CD4-positive, alpha-beta T cell treated with Interleukin-4 for 4 hours (primary cell): ENCODE measurements at regions not wholly inside any gene's neighbourhood (a gene's known extent, or its start where the extent isn't known, plus 50 kb on each side); places are given as distances from the start of the nearest gene placed in this dataset.

ENCODE experiments used
- DNase-seq: peaks from one replicate; pipeline ENCODE4 v3.0.0-alpha.2; 2020

GRCh38 chr1:69483246-69483645 lies 84.5 kb upstream of the LRRC7 start:
- DNase-seq, result no peak

DNA sequence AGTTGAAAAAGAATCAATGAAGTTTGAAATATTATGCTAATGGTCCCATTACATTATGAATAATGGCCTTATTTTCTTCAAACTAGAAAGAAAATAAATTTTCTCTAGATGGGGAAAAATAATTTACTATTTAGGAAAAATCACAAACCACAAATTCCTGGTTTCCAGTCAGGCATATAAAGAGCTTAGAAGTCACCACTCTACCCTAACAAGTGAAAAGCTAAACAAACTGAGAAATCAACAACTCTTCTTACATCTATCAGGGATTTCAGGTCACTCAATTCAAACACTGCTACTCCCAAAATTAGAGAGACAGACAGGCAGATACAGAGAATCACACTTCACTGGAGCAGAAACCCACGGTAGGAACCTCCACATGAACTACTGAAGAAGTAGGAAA lies 82.1 kb upstream of the LRRC7 start:
- no peak for DNase-seq

DNA sequence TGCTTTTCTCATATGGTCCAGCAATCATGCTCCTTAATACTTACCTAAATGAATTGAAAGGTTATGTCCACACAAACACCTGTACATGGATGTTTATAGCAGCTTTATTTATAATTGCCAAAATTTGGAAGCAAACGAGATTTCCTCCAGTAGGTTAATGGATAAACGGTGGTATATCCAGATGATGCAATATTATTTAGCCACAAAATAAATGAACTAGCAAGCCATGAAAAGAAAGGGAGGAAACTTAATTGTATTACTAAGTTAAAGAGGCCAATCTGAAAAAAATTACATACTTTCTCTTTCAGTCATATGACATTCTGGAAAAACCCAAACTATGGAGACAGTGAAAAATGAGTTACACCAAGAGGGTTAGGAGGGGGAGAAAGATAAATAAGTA lies 76.3 kb upstream of the LRRC7 start:
- no peak for DNase-seq

GRCh38 chr1:69492286-69492685 lies 75.4 kb upstream of the LRRC7 start:
- DNase-seq, result no peak

DNA sequence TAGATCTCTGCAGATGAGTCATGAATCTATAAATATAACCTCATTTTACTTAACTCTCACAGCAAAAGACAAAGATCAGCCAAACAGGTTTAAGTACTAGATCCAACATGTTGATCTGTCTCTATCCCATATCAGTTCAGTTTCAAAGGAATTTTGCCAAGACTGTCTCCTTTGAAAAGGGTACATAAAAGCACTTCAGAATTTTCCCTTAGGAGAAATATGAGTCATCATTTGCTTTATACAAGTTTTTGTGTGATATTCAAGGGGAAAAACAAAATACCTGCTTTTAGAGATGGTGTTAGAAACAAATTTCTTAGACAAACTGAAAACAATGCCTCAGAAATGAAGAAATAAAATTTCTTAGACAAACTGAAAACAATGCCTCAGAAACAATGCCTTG lies 73.5 kb upstream of the LRRC7 start:
- DNase-seq, result no peak

DNA sequence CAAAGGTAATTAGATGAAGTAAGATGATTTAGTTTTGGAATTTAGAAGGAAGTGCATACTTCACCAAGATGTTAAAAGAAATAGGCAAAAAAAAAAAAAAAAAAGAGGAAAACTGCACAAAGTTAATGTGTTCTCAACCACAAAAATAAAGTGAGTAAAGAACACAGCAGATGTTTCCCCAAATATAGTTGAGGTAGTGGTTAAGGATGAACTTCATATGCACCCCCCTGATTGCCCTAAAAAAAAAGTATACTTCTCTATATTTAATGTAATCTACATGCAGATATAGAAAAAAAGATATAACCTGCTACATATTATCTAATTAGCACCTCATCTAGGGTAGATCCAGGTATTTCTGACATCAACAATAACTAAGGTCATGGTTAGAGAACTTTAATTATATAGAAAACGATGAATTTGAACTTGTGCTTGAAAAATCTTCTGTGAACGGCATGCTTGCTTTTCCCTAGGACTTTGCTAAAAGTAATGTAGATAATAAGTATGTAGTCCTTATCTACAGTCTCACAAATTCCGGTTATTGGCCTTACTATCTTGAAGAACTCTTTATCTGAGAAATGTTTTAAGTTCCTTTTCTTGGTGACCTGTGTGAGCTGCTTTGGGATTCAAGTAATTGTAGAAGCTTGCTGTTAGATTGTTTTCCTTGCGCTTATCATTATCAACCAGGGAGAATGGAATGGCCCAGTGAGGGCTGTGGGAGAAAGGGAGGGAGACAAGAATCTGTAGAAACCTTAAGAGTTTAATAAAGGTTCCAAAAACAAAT lies 70.1 kb upstream of the LRRC7 start:
- no peak for DNase-seq

DNA sequence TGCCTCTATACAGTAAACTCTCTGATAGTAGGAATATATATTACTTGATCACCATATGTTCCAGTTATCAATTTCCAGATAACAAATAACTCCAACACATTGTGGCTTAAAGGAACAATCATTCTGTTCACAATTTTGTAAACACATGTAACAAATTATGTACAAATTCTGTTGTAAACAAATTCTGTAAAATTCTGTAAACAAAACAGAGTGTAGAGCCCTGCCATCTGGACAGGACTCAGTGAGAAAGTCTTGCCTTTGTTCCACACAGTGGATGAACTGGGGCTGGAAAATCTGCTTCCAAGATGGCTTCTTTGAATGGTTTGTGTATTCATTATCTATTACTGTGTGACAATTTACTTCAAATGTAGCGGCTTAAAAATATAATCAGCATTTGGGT lies 69.0 kb upstream of the LRRC7 start:
- DNase-seq, result no peak

DNA sequence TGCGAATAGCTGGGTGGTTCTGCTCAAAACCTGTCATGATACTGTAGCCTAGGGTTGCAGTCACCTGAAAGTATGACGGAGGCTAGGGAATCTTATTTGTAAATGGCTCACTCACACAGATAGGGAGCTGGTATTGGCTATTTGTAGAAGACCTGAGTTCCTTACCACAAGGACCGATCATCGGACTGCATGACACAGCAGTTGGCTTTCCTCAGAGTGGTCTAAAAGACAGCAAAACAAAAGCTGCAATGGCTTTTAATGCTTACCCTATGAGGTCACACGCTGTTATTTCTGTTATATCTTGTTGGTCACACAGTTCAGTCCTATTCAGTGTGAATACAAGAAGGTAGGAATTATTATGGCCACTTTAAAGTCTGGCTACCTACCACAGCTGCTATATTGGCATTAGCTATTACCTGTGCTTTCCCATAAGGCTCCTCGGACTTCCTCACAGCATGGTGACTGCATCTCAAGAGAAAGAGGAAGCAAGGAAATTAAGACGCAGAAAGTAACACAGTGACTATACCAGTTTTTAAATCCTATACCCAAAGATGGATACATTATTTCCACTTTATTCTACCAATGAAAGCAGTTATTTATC lies 68.4 kb upstream of the LRRC7 start:
- no peak for DNase-seq

DNA sequence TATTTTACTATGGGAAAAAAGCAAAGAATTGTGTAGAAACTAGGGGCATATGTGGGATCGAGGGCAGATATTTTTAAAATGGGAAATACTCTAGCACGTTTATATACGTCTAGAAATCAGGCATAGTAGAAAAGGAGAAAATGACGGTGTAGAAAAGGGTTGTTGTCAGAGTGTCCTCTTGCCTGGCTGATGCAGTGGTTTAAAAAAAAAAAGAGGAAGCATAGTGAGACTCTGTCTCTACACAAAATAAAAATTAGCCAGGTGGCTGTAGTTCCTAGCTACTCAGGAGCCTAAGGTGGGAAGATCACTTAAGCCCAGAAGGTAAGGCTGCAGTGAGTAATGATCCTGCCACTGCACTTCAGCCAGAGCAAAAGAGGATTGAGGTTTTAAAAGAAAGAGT lies 64.7 kb upstream of the LRRC7 start:
- DNase-seq, result no peak

- no peak for DNase-seq
Measured at GRCh38 chr1:69504730-69505252, 62.9 kb upstream of the LRRC7 start.

DNA sequence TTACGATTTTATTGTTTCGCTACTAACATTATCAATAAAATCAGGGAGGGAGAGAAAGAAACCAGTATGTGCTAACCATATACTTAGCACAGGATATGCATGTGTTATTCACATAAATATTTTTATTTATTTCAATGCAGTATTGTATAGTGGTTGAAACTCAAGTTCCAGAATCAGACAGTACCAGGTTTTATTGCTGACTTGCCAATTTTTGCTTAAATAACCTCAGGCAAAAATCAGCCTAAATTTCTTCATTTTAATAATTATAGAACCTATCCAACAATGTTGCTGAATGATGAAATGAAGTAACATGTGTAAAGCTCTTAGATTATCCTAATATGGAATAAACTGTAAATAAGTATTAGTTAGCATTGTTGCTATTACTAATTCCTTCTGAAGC lies 61.4 kb upstream of the LRRC7 start:
- no peak for DNase-seq

DNA sequence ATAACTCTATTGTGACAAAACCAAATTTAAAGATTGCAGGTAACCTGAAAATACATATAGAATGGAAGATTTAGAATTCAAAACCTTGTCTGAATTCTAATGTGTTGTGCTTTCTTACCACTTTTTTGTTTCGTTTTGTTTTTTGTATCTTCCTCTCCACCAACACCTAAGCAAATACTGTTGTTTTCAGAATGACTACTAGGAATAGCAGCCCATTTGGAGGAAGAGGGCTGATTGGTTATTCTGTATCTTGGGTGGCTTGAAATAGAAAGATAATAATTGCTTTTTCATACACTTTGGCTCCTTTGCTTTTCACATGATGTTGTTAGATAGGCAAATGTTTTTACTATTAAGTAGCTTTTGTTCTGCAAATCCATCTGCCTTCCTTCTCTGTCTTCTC lies 61.0 kb upstream of the LRRC7 start:
- DNase-seq, result no peak

GRCh38 chr1:69510026-69510425 lies 57.7 kb upstream of the LRRC7 start:
- no peak for DNase-seq

GRCh38 chr1:69511426-69512192 lies 56.1 kb upstream of the LRRC7 start:
- no peak for DNase-seq

- no peak for DNase-seq
Measured at GRCh38 chr1:69513601-69514000, 54.1 kb upstream of the LRRC7 start.
